Loucy (cell line): ENCODE measurements at regions not wholly inside any gene's neighbourhood (a gene's known extent, or its start where the extent isn't known, plus 50 kb on each side); places are given as distances from the start of the nearest gene placed in this dataset.

Source experiments
- H2AFZ ChIP-seq: fragments of 200-600 bp; sonication (generic); 2 replicates; pipeline ENCODE4 v1.6.0; 2016; ENCODE audit warnings: antibody characterized with exemption, mild to moderate bottlenecking, low read length, moderate library complexity
- H3F3A ChIP-seq: fragments of 200-600 bp; 2 replicates; pipeline ENCODE4 v1.6.0; 2016; ENCODE audit warnings: antibody characterized with exemption, low read depth, mild to moderate bottlenecking
- H3K27me3 ChIP-seq: fragments of 200-600 bp; sonication (generic); 2 replicates; pipeline ENCODE4 v1.6.1; 2014; ENCODE audit warnings: low read length, mild to moderate bottlenecking; ENCODE audit not compliant: insufficient read depth, poor library complexity, severe bottlenecking
- H3K36me3 ChIP-seq: fragments of 200-600 bp; sonication (generic); 2 replicates; pipeline ENCODE4 v1.6.1; 2016; ENCODE audit warnings: low read length; ENCODE audit not compliant: insufficient read depth
- H3K4me1 ChIP-seq: fragments of 200-600 bp; sonication (generic); 2 replicates; pipeline ENCODE4 v1.5.1; 2014; ENCODE audit warnings: low read length, mild to moderate bottlenecking; ENCODE audit not compliant: insufficient read depth, poor library complexity, severe bottlenecking
- H3K4me2 ChIP-seq: fragments of 200-600 bp; sonication (generic); 2 replicates; pipeline ENCODE4 v1.6.0; 2014; ENCODE audit warnings: antibody characterized with exemption, low read length, low read depth, mild to moderate bottlenecking; ENCODE audit not compliant: poor library complexity, severe bottlenecking
- H3K4me3 ChIP-seq: fragments of 200-600 bp; sonication (generic); 2 replicates; pipeline ENCODE4 v1.5.1; 2014; ENCODE audit warnings: low read length, mild to moderate bottlenecking, mixed read lengths; ENCODE audit not compliant: poor library complexity, severe bottlenecking
- H3K79me2 ChIP-seq: fragments of 200-600 bp; sonication (generic); 2 replicates; pipeline ENCODE4 v1.6.1; 2014; ENCODE audit warnings: low read length; ENCODE audit not compliant: insufficient read depth
- H3K9ac ChIP-seq: fragments of 200-600 bp; sonication (generic); 2 replicates; pipeline ENCODE4 v1.6.0; 2014; ENCODE audit warnings: mild to moderate bottlenecking, low read depth, low read length, moderate library complexity; ENCODE audit not compliant: poor library complexity, severe bottlenecking
- H3K9me2 ChIP-seq: fragments of 200-600 bp; sonication (generic); replicated peaks from 2 replicates; pipeline ENCODE4 v1.6.1; 2016; ENCODE audit warnings: low read depth, low read length, mixed read lengths
- H3K9me3 ChIP-seq: fragments of 200-600 bp; sonication (generic); 2 replicates; pipeline ENCODE4 v1.6.1; 2014; ENCODE audit warnings: mild to moderate bottlenecking, antibody characterized with exemption, low read length, low read depth; ENCODE audit not compliant: insufficient read depth
- H4K20me1 ChIP-seq: fragments of 200-600 bp; sonication (generic); 2 replicates; pipeline ENCODE4 v1.6.0; 2014; ENCODE audit warnings: antibody characterized with exemption, low read length, mild to moderate bottlenecking; ENCODE audit not compliant: insufficient read depth, poor library complexity, severe bottlenecking
- CTCF ChIP-seq: fragments of 200-600 bp; sonication (generic); conservative IDR thresholded peaks from 2 replicates; pipeline ENCODE4 v1.5.1; 2014; ENCODE audit warnings: mild to moderate bottlenecking, antibody characterized with exemption, low read length
- EZH2phosphoT487 ChIP-seq: fragments of 200-600 bp; IDR thresholded peaks from 2 replicates; pipeline ENCODE4 v1.6.1; 2018; ENCODE audit warnings: antibody characterized with exemption, mild to moderate bottlenecking, moderate library complexity, borderline replicate concordance

GRCh38 chr16:65938083-65938482 is 428.4 kb upstream of the CDH5 start:
- no peaks in the 10 kb centered on the region for H3K27me3 ChIP-seq
- H3K9ac ChIP-seq = no peak overlapping the region
- no peaks in the 10 kb centered on the region for H3K79me2 ChIP-seq
- no peaks in the 10 kb centered on the region for H3K4me1 ChIP-seq
- H3K36me3 ChIP-seq = no peaks in the 10 kb centered on the region
- no peak for TF ChIP-seq CTCF
- TF ChIP-seq EZH2phosphoT487 = no peak
- H4K20me1 ChIP-seq = no peaks in the 10 kb centered on the region
- H3K4me3 ChIP-seq = no peak overlapping the region
- H3K9me3 ChIP-seq = no peaks in the 10 kb centered on the region
- no peak overlapping the region for H3K4me2 ChIP-seq
- H3F3A ChIP-seq = no peaks in the 10 kb centered on the region
- H3K9me2 ChIP-seq = no peaks in the 10 kb centered on the region
- H2AFZ ChIP-seq = no peak overlapping the region

GRCh38 chr16:65937455-65937854 is 429.0 kb upstream of the CDH5 start:
- Histone ChIP-seq H3K4me1 (no peaks in the 10 kb centered on the region), H3F3A (no peaks in the 10 kb centered on the region)
- TF ChIP-seq EZH2phosphoT487 (no peak), CTCF (no peak)

GRCh38 chr16:65936096-65936495 is 430.4 kb upstream of the CDH5 start:
- Histone ChIP-seq H3K27me3 (no peaks in the 10 kb centered on the region), H3F3A (no peaks in the 10 kb centered on the region), H3K4me1 (no peaks in the 10 kb centered on the region), H3K9me3 (no peaks in the 10 kb centered on the region; the same call in 1 of the 2 replicates), H2AFZ (no peak overlapping the region), H3K79me2 (no peaks in the 10 kb centered on the region), H4K20me1 (no peaks in the 10 kb centered on the region), H3K36me3 (no peaks in the 10 kb centered on the region), H3K9me2 (no peaks in the 10 kb centered on the region), H3K9ac (no peak overlapping the region), H3K4me2 (no peak overlapping the region), H3K4me3 (no peak overlapping the region)
- TF ChIP-seq EZH2phosphoT487 (no peak), CTCF (no peak)

More at GRCh38 chr16:65937455-65937854, 429.0 kb upstream of the CDH5 start:
- Histone ChIP-seq H2AFZ (no peak overlapping the region), H3K79me2 (no peaks in the 10 kb centered on the region), H3K9ac (no peak overlapping the region), H3K27me3 (no peaks in the 10 kb centered on the region), H3K4me3 (no peak overlapping the region), H3K36me3 (no peaks in the 10 kb centered on the region), H3K9me3 (no peaks in the 10 kb centered on the region; the same call in 1 of the 2 replicates), H3K9me2 (no peaks in the 10 kb centered on the region), H4K20me1 (no peaks in the 10 kb centered on the region), H3K4me2 (no peak overlapping the region)
